ENCODE measurements at regions not wholly inside any gene's neighbourhood (a gene's known extent, or its start where the extent isn't known, plus 50 kb on each side); places are given as distances from the start of the nearest gene placed in this dataset.
"Not testable (repeated sequence)": the region's sequence is repeated elsewhere in the genome, so short reads cannot be mapped to it uniquely, and the experiment has no call there.

DNA sequence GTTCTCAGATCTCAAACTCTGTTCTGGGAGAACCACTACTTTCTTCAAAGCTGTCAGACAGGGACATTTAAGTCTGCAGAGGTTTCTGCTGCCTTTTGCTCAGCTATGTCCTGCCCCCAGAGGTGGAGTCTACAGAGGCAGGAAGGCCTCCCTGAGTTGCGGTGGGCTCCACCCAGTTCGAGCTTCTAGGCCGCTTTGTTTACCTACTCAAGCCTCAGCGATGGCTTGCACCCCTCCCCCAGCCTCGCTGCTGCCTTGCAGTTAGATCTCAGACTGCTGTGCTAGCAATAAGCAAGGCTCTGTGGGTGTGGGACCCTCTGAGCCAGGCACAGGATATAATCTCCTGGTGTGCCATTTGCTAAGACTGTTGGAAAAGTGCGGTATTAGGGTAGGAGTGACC is 115.1 kb downstream of the YIPF5 start:
- DNase-seq (ENCODE audit: low read depth) = not testable (repeated sequence)

DNA sequence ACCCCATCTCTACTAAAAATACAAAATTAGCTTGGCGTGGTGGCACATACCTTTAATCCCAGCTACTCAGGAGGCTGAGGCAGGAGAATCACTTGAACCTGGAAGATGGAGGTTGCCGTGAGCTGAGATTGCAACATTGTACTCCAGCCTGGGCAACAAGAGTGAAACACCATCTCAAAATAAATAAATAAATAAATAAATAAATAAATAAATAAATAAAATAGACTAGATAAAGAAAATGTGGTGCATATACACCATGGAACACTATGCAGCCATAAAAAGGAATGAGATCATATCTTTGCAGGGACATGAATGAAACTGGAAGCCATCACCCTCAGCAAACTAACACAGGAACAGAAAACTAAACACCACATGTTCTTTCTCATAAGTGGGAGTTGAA is 110.4 kb downstream of the YIPF5 start:
- not testable (repeated sequence) for DNase-seq (ENCODE audit: low read depth)

DNA sequence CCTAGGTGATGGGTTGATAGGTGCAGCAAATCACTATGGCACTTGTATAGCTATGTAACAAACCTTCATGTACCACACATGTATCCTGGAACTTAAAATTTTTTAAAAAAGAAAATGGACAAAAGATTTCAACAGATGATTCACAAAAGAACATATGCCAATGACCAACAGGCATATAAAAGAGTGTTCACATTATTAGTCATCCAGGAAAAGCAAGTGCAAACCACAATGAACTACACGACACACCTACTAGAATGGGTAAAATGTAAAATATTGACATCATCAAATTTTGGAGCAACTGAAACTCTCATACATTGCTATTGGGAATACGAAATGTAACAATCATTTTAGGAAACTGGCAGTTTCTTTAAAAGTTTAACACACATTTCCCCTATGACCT is 109.9 kb downstream of the YIPF5 start:
- peak; percentile 63 for DNase-seq (ENCODE audit: low read depth)

DNA sequence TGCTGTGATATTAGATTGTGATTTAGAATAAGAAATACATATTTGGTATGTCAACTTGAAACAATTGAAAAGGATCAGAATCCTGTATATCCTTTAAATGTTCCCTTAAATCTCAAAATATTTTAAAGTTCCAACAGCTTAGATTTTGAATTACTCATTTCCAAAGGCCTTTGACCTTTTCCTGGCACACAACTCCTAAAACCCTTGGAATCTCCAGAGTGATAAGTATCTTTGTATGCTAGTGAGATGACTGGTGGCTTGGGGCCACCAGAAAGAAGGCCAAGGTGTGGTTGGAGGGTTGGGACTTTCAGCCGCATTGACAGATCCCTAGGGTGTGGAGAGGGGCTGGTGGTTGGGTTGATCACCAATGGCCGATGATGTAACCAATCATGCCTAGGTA is 104.7 kb downstream of the YIPF5 start:
- DNase-seq (ENCODE audit: low read depth) = no peak

DNA sequence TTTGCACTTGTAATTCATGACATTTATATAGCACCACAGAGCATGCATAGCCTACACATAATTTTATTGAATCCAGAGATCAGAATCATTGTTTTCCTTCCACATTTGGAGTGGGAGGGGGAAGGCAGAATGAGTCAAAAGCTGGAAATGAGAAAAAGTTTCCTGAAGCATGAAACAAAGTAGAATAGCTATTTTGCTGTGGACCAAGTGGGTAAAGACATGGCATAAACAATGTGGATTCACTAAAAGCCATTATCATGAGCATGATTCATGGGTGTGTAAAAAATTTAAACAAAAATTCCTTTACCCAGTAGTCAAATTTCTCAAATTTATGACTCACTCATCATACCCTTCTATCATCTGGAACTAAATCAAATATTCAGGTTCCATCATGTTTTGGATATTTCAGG is 97.9 kb downstream of the YIPF5 start:
- peak; percentile 40 for DNase-seq (ENCODE audit: low read depth)

DNA sequence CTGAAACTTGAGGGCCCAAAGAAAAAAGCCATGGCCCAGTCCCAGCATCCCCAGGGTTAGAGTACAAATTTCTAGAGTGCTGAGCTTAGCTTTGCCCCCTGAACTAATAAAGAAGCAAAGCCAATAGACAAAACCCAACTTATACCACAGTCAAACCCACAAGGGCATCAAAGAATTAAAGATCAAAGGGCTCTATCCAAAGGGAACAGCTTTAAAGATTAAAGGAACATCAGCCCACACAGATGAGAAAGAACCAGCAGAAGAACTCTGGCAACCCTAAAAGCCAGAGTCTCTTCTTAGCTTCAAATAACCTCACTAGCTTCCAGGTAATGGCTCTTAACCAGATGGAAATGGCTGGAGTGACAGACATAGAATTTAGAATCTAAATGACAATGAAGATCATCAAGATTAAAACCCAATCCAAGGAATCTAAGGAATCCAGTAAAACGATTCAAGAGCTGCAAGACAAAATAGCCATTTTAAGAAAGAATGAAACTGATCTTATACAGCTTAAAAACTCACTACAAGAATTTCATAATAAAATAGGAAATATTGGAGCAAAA is 93.9 kb downstream of the YIPF5 start:
- no peak for DNase-seq (ENCODE audit: low read depth)

DNA sequence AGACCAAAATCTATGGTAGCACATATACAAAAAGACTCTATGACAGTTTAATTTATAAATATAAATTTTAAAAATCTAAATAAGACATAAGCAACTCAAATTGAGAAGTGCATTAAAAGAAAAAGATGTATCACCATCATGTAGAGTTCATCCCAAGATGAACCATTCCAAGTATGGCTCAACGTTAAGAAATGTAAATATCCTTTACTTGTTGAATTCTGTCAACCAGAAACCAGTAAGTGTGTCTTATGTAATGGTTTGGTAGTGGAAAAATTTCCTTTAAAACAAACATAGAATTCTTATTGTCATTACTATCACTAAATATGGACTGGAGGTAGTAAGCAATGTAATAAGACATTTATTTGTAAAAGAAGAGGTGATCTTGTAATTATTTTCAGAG is 87.3 kb downstream of the YIPF5 start:
- no peak for DNase-seq (ENCODE audit: low read depth)

DNA sequence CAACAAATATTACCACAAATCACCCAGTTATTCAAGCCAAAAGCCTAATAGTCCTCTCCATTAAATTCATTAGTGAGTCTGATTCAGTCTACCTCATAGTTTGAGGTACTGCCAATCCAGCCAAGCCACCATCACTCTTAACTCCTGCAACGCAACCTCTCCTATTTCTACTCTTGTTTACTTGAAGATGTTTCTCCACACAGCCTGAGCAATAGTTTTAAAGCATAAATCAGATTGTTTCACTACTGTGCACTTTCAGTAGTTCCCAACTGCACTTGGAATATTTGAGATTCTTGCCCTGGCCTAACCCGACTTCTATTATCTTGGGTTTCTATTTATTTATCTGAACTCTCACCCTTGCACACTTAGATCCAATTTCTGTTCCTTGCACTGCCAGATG is 85.5 kb downstream of the YIPF5 start:
- DNase-seq (ENCODE audit: low read depth) = no peak

DNA sequence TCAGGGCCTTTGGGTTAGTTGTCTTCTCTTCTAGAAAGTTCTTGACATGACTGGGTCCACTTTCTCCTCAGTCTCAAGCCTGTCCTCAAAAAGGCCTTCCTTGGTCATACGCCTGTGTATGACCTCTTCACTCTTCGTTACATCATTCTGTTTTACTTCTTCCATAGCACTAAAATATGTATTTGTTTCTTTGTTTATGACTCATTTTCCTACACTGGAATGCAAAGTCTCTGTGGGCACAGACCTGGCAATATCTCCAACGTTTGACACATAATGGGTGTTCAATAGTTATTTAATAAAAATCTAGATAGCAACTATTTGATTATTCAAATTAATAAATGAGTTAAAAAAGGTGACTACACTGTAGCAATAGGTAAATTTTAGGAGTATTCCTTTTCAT is 85.1 kb downstream of the YIPF5 start:
- peak; percentile 27 for DNase-seq (ENCODE audit: low read depth)

DNA sequence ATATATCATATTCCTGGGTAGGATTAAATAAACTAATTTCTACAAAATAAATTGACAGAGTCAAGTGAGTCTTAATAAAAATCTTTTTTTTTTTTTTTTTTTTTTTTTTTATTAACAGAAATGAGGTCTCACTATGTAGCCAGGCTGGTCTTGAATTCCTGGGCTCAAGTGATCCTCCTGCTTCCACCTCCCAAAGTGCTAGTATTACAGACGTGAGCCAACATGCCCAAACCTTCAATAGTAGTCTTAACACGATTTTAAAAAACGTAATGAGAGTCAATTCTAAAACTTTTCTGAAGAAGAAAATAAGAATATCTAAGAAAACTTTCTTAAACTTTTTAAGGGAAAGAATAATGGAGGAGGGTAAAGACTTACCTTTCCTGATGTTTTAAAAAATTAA is 84.2 kb downstream of the YIPF5 start:
- DNase-seq (ENCODE audit: low read depth) = no peak

DNA sequence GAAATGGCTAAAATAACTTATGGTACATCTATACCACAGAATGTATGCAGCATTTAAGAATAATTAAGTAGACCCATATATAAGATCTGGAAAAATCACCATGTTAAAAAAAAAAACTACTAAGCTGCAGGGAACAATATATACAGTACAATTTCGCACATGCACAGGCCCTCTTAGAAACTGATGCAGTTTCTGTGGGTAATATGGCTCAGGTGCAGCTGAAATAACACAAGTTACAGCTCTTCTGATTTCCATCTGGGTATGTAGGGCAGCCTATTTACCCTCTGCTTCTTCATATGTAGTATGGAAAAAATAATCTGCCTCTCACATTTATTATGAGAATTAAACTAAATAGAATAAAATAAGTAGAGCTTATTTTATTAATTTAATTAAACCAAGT is 82.9 kb downstream of the YIPF5 start:
- no peak for DNase-seq (ENCODE audit: low read depth)

DNA sequence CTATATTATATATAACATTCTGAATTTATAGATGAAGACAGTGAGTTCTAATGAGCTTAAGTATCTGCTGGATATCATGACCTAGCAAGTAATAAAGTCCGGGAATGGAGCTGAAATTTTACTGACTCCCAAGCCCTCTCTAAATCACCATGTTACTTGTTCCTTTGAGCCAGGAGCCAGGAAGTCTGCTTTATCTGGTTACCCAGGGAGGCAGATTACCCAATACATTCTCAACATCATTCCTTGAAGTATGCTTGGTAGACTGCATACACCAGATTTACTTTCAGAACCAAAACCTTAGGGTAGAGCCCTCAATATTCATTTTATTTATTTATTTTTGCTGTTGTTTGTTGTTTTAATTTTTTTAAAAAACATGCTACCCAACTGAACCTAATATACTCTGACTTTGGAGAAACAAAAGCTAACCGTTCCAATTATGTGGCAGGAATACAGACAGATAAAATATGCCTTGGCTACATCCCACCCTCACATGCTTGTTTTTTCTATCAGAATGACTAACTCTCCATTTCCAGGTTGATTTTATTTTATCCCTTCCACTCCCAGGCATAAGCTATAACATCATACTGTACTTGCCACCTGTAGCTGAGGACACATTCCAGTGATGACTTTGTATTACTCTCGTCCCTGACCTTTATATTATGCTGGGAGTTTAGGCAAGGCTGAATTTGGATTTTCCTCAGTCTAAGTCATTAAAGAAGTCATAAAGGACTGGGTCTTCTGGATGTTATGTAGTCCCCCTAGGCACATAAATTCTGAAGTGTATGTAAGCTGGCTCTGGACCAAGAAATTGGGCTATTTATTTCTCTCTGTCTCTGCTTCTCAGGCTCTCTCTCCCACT is 82.0 kb downstream of the YIPF5 start:
- DNase-seq (ENCODE audit: low read depth) = no peak

DNA sequence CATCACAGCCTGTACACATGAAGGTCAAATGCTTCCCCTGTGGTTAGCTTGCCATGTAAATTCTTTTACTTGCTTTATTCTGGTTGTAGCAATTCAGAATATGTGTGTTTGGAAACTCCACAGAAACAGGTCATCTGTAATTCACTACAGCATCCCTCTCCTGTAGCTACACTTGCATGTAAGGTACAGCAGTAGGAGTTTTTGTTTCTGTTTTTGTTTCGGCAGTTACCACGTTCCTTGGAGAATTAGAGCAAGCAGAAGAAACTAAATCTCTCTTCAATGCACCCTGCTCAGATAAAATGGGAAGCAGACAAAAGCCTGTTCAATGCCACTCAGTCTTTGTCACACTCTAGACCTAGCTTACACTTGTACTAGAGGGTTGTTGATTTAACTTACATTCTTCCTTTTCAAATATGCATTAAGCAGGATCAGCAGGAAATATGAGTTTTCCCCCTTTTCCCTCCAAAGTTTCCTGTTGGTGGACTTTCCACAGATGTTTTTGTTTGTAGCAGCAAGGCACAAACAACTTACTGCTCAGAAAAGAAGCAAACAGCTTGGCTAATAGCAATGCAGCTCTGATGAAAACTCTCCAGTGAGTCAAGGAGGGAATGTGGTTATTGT is 80.9 kb downstream of the YIPF5 start:
- DNase-seq (ENCODE audit: low read depth) = no peak

DNA sequence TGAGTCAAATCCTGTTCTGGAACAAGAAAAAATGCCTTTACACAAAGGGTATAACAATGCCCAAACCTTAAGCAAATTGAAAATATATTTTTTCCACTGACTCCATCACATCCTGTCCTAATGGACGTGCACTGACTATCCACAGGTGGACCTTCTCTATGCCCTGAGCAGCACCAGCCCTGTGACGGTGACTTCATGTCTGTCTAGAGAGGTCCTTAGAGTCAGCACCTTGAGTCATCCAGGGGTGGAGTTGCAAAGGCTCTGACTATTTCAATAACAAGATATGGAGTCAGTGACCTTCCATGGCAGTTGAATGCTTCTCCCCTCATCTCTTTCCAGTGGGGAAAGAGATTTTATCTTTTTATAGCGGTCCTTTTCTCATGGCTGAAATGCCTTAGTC is 78.0 kb downstream of the YIPF5 start:
- peak; percentile 10 for DNase-seq (ENCODE audit: low read depth)

DNA sequence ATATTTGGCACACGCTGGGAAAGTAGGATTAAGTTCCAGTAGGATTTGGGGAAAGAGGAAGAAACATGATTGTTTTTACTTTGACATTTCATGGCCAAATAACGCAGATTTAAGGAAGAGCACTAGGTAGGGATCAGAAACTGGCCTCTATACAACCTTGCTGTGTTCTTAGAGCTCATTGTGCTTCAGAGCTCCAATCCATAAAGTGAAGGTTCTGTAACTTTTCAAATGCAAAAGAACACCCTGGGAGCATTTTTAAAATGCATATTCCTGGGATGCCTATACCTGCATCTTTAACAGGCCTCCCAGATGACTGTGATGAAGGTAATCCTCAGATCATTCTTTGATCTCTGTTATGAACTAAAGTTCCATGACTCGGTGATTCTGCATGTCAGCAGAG is 77.1 kb downstream of the YIPF5 start:
- DNase-seq (ENCODE audit: low read depth) = no peak

DNA sequence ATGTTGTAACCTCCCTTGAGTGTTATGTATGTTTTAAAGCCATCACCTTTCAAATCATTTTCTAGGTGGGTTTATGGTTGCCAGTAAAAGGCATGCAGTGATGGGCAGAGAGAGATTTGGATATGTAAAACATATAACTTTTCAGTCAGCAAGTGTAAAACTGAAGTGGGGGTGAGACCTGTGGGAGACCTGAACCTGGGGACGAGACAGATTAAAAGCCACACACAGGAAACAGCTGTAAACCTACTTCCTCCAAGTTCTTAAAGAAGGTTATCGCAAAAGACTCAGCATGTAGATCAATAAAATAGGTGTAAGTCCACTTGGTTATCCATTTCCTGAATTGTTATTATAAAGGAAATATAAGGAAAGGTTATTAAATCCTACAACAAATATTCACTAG is 76.6 kb downstream of the YIPF5 start:
- no peak for DNase-seq (ENCODE audit: low read depth)

DNA sequence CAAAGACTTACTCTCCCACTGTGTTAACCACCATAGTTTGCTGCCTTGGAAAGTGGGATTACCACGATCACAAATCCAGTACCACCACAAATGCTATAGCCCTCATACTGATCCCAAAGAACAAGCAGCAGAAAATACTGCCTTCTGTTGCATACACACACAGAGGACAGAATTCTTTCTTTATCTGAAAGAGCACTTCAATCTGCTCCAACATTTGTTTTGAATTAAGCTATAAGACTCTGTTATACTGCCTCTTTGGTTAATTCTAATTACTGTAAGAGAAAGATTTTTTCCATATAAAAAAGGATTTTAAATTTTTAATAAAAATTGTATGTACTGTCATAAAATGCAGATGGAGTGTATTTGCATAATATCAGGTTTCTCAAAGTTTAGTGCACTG is 69.8 kb downstream of the YIPF5 start:
- no peak for DNase-seq (ENCODE audit: low read depth)

DNA sequence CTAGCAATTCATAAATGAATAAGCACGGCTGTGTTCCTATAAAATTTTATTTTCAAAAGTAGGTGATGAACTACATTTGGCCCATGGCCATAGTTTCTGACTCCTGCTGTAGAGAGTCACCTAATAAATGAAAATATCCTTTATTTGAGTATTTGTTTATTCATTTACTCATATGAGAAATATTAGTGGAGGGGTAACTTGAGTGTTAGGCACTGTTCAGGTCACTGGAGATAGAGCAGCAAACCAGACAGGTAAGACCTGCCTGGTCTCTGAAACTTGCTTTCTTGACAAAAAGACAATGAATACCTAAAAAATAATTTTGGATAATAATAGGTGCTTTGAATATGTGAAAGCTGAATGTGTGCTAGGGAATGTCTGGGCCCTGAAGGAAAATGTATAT is 68.8 kb downstream of the YIPF5 start:
- DNase-seq (ENCODE audit: low read depth) = no peak

DNA sequence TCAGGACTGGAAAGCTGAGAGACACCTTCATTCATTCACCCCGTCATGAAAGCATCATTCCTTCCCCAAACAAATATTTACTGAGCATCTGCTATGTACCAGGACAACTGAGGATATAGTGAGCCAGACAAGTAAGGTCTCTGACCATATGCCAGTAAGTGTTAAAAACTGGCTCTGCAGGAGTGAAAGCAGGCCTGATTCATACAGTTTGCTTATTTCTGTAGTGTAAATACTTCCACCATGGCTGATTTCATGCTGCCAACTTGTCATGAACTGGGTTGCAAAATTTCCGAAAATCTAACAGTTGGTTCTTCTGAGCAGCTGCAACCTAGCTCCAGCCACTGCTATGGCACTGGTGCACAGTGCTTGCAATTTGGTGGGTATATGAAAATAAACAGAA is 68.1 kb downstream of the YIPF5 start:
- DNase-seq (ENCODE audit: low read depth) = peak; percentile 29

DNA sequence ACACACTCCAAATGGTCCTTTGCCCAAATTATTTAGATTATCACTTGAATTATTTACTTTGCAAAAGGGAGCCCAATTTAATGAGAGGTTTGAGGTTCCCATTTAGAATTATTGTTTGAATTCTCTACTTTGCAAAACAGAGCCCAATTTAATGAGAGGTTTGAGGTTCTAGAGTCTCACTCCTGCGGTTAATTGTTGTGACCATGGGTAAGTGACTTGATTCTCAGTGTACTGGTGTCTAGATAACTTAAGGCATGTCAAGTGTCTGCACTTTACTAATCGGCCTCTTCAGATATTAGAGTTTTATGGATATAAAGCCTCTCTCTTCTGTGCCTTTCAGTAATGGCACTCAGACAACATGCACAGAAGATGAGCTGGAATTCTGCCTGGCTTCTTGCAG is 67.5 kb downstream of the YIPF5 start:
- no peak for DNase-seq (ENCODE audit: low read depth)

DNA sequence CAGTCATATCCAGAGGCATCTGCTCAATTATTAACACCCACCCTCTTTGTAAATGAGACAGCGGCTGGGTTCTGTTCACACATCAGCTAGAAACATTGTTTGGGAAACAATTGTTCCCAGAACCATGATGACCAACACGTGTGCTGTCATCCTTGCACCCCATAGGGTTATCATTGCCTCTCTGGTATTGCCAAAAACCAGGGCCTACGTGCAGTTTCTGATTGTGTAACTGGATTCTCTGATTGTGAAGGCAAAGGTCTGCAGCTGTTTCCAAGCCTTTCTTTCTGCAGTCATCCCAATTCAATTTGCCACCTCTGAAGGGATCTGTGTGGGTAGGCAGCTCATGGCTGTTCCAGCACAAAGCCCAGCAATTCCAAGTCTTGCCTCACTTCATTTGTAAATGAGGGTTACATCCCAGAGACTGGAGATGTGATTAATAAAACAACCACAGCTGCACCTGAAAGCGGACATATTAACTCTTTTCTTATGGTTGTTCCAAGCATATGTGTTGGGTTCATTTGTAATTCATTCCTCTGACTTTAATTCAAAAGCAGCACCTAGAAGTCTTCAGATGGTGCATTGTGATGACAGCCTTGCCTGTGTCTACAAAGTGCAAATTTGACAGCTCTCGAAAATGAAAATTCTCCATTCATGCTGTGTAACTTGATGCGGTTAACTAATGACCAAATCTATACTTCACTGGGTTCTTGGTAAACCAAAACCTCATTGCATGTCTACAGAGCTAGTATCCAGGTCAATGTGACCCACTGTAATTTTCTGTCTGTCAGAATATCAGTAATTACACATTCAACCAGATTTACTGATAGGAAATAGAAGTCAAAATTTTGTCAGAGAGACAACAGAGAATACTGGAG is 66.6 kb downstream of the YIPF5 start:
- DNase-seq (ENCODE audit: low read depth) = peak; percentile 25

DNA sequence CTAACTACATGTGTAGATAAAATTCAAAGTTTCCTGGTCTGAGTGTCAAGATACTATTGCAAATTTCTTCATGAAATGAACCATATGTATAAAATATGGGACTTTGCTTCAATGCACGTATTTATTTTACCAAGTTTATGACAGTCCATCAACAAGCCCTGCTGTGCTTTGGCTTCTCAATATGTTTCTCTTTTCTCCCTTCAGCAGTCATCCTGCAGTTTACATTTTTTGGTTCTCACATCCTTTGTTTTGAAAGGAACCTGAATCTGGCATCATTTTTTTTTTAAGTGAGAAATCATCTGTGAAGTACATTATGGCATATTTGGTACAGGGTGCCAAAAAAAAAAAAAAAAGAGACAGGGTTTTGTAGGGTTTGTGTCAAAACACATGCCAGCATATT is 65.1 kb downstream of the YIPF5 start:
- DNase-seq (ENCODE audit: low read depth) = no peak

Measured in LHCN-M2 (cell line).